Kidney epithelial cell (primary cell): ENCODE measurements at regions not wholly inside any gene's neighbourhood (a gene's known extent, or its start where the extent isn't known, plus 50 kb on each side); places are given as distances from the start of the nearest gene placed in this dataset.

Experiments
- DNase-seq: peaks from one replicate; pipeline ENCODE4 v3.0.0-alpha.2; 2010; ENCODE audit warnings: low read depth
- H3K27me3 ChIP-seq: 2 replicates; pipeline ENCODE4 v1.6.0; 2011; ENCODE audit warnings: low read length; ENCODE audit not compliant: control insufficient read depth, insufficient read depth
- H3K36me3 ChIP-seq: 2 replicates; pipeline ENCODE4 v1.5.1; 2011; ENCODE audit warnings: low read length; ENCODE audit not compliant: control insufficient read depth, insufficient read depth
- H3K4me3 ChIP-seq: 2 replicates; pipeline ENCODE4 v1.5.1; 2011; ENCODE audit warnings: low read depth, mild to moderate bottlenecking, control low read depth, low read length
- CTCF ChIP-seq: IDR thresholded peaks from 2 replicates; pipeline ENCODE4 v1.5.1; 2011; ENCODE audit warnings: mild to moderate bottlenecking, moderate library complexity, low read length, control low read depth, inconsistent platforms; ENCODE audit not compliant: insufficient read depth, poor library complexity, severe bottlenecking

- DNase-seq, result no peak
- Histone ChIP-seq H3K4me3 (no peak overlapping the region), H3K27me3 (no peaks in the 10 kb centered on the region), H3K36me3 (no peaks in the 10 kb centered on the region)
- no peak for TF ChIP-seq CTCF
Measured at GRCh38 chr10:61825001-61825400, 76.5 kb upstream of the ARID5B start.

GRCh38 chr10:61825628-61826027 is 75.9 kb upstream of the ARID5B start:
- Histone ChIP-seq H3K36me3 (no peaks in the 10 kb centered on the region), H3K4me3 (no peak overlapping the region), H3K27me3 (no peaks in the 10 kb centered on the region)
- DNase-seq, result no peak
- no peak for TF ChIP-seq CTCF

- no peak for DNase-seq
- Histone ChIP-seq H3K4me3 (no peak overlapping the region), H3K27me3 (no peaks in the 10 kb centered on the region), H3K36me3 (no peaks in the 10 kb centered on the region)
- TF ChIP-seq CTCF, result no peak
Measured at GRCh38 chr10:61828034-61828433, 73.5 kb upstream of the ARID5B start.

GRCh38 chr10:61828788-61829187 is 72.7 kb upstream of the ARID5B start:
- no peak for TF ChIP-seq CTCF
- no peak for DNase-seq
- H3K4me3 ChIP-seq, result no peak overlapping the region
- no peaks in the 10 kb centered on the region for H3K36me3 ChIP-seq
- no peaks in the 10 kb centered on the region for H3K27me3 ChIP-seq

- TF ChIP-seq CTCF, result no peak
- no peak for DNase-seq
- H3K27me3 ChIP-seq, result no peaks in the 10 kb centered on the region
- no peaks in the 10 kb centered on the region for H3K36me3 ChIP-seq
- H3K4me3 ChIP-seq, result no peak overlapping the region
Measured at GRCh38 chr10:61830072-61830845, 71.2 kb upstream of the ARID5B start.

- TF ChIP-seq CTCF, result no peak
- no peak for DNase-seq
- H3K27me3 ChIP-seq, result no peaks in the 10 kb centered on the region
Measured at GRCh38 chr10:61830846-61831273, 70.6 kb upstream of the ARID5B start.

More at GRCh38 chr10:61830846-61831273, 70.6 kb upstream of the ARID5B start:
- Histone ChIP-seq H3K36me3 (no peaks in the 10 kb centered on the region), H3K4me3 (no peak overlapping the region)
